B cell (primary cell): ENCODE measurements at regions not wholly inside any gene's neighbourhood (a gene's known extent, or its start where the extent isn't known, plus 50 kb on each side); places are given as distances from the start of the nearest gene placed in this dataset.

ENCODE experiments used
- ATAC-seq: fragments of 200-7000 bp; cut with Tn5 transposase; one replicate; pipeline ENCODE4 v1.10.0; 2021; ENCODE audit warnings: low read depth, mild to moderate bottlenecking, moderate number of reproducible peaks, moderate library complexity
- CTCF ChIA-PET: fragments of 350-600 bp; sonication (Branson Sonifier 250); formaldehyde crosslinking; loops from one replicate; lab custom pipeline; 2021; ENCODE audit warnings: antibody characterized with exemption, inconsistent platforms; lab: Charles Lee
- POLR2A ChIA-PET: fragments of 350-600 bp; sonication (Branson Sonifier 250); formaldehyde crosslinking; loops from one replicate; lab custom pipeline; 2021; ENCODE audit warnings: antibody characterized with exemption; lab: Charles Lee
- DNase-seq: peaks from one replicate; pipeline ENCODE4 v3.0.0; 2013
- H2AFZ ChIP-seq: 2 replicates; pipeline ENCODE4 v1.6.1; 2012; ENCODE audit warnings: mild to moderate bottlenecking, low read depth, low read length; ENCODE audit not compliant: insufficient read depth, poor library complexity, severe bottlenecking
- H3K27ac ChIP-seq, 2 donors: 1 replicate in 1 of 2; 2 replicates in 1 of 2; pipeline ENCODE4 v1.5.1; 2012 to 2013; ENCODE audit warnings: low read length in 2 of 2, mild to moderate bottlenecking in 2 of 2, moderate library complexity in 1 of 2
- H3K27me3 ChIP-seq, 4 experiments: fragments of 200-600 bp in 1 of 4; sonication (generic) in 1 of 4; replicated peaks in 1 of 4; 1 replicate in 2 of 4; 2 replicates in 2 of 4; pipeline versions ENCODE4 v1.6.1 to v1.7.0; 2013 to 2016; ENCODE audit warnings: low read length in 3 of 4, mild to moderate bottlenecking in 2 of 4, mixed read lengths in 1 of 4, moderate library complexity in 1 of 4; ENCODE audit not compliant: insufficient read depth in 4 of 4, control insufficient read depth in 3 of 4; ENCODE audit errors: control extremely low read depth in 1 of 4
- H3K36me3 ChIP-seq, 2 experiments: replicated peaks in 1 of 2; 1 replicate in 1 of 2; 2 replicates in 1 of 2; pipeline versions ENCODE4 v1.6.1 to v1.7.1; 2013; ENCODE audit warnings: low read length in 1 of 2; ENCODE audit not compliant: insufficient read depth in 2 of 2, control insufficient read depth in 1 of 2; ENCODE audit errors: control extremely low read depth in 1 of 2, extremely low read depth in 1 of 2
- H3K4me1 ChIP-seq, 2 donors: fragments of 200-600 bp in 1 of 2; sonication (generic) in 1 of 2; 1 replicate in 1 of 2; 2 replicates in 1 of 2; pipeline versions ENCODE4 v1.5.1 to v1.6.1; 2013 to 2017; ENCODE audit warnings: low read length in 2 of 2; ENCODE audit not compliant: control insufficient read depth in 2 of 2, insufficient read depth in 2 of 2
- H3K4me2 ChIP-seq: replicated peaks from 2 replicates; pipeline ENCODE3; 2012; ENCODE audit warnings: mild to moderate bottlenecking, low read depth, low read length; ENCODE audit not compliant: poor library complexity, severe bottlenecking
- H3K4me3 ChIP-seq, 5 experiments: fragments of 200-600 bp in 1 of 5; sonication (generic) in 1 of 5; 1 replicate in 3 of 5; 2 replicates in 2 of 5; pipeline versions ENCODE4 v1.5.1 to v1.7.0; 2011 to 2016; ENCODE audit warnings: low read length in 4 of 5, mild to moderate bottlenecking in 4 of 5, low read depth in 2 of 5, control low read depth in 1 of 5, moderate library complexity in 1 of 5; ENCODE audit not compliant: insufficient read depth in 1 of 5; ENCODE audit errors: control extremely low read depth in 1 of 5, extremely low read depth in 1 of 5
- H3K79me2 ChIP-seq: fragments of 200-600 bp; sonication (generic); one replicate; pipeline ENCODE4 v1.6.0; 2016; ENCODE audit warnings: low read length; ENCODE audit not compliant: control insufficient read depth, insufficient read depth
- H3K9ac ChIP-seq: fragments of 200-600 bp; sonication (generic); 2 replicates; pipeline ENCODE4 v1.6.1; 2017; ENCODE audit warnings: mild to moderate bottlenecking, low read length, moderate library complexity
- H3K9me3 ChIP-seq, 3 donors: one replicate each; pipeline versions ENCODE4 v1.6.1 to v1.7.1; 2013; ENCODE audit warnings: low read length in 2 of 3; ENCODE audit not compliant: control insufficient read depth in 2 of 3, insufficient read depth in 1 of 3; ENCODE audit errors: control extremely low read depth in 1 of 3
- H4K20me1 ChIP-seq: 2 replicates; pipeline ENCODE4 v1.6.0; 2012; ENCODE audit warnings: mild to moderate bottlenecking, low read length; ENCODE audit not compliant: insufficient read depth, control insufficient read depth, poor library complexity, severe bottlenecking
- H3K27ac Mint-ChIP-seq: one replicate; pipeline ENCODE4 v1.8.0; 2021; ENCODE audit warnings: mixed read lengths
- H3K27me3 Mint-ChIP-seq: one replicate; pipeline ENCODE4 v1.8.0; 2021; ENCODE audit warnings: mixed read lengths
- H3K4me1 Mint-ChIP-seq: one replicate; pipeline ENCODE4 v1.8.0; 2021; ENCODE audit warnings: mixed read lengths
- H3K4me3 Mint-ChIP-seq: one replicate; pipeline ENCODE4 v1.8.0; 2021; ENCODE audit warnings: mixed read lengths
- H3K9me3 Mint-ChIP-seq: one replicate; pipeline ENCODE4 v1.8.0; 2022; ENCODE audit warnings: mixed read lengths; ENCODE audit not compliant: insufficient read depth
- EZH2 ChIP-seq: IDR thresholded peaks from 2 replicates; pipeline ENCODE4 v1.6.1; 2012; ENCODE audit warnings: borderline replicate concordance, low read depth, mild to moderate bottlenecking, moderate library complexity, low read length; ENCODE audit not compliant: insufficient read depth, poor library complexity, severe bottlenecking
- WGBS: methylation state at CpG from one replicate; pipeline ENCODE4 v1.1.5; 2013; ENCODE audit warnings: missing lambda C conversion rate; ENCODE audit not compliant: insufficient coverage; 5-methylcytosine and 5-hydroxymethylcytosine counted together
- intact Hi-C: fragments of 100-400 bp; cut with micrococcal nuclease; formaldehyde crosslinking; loops from one replicate; pipeline ENCODE4 v1.10.0; 2022
- TF ChIP-seq, protein P1 (sequence below): fragments of 200-600 bp; IDR thresholded peaks from one replicate; pipeline ENCODE4 v1.8.0; 2022; ENCODE audit warnings: antibody characterized with exemption, mild to moderate bottlenecking

DNA sequence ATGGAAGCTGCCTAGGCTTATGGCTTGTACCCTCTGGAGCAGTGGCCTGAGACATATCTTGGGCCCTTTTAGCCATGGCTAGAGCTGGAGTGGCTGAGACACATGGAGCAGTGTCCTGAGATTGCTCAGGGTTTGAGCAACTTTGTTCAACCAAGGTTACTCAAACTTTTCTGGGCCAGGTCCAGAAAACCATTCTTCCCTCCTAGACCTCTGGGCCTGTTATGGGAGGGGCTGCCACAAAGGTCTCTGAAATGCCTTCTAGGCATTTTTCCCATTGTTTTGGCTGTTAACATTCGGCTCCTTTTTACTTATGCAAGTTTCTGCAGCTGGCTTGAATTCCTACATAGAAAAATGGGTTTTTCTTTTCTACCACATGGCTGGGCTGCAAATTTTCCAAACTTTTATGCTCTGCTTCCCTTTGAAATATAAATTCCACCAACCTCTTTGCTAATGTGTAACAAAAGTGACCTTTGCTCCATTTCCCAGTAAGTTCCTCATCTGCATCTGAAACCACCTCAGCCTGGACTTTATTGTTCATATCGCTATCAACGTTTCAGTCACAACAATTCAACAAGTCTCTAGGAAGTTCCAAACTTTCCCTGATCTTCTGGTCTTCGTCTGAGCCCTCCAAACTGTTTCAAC, 84.9 kb upstream of the MAP4K3 start:
- peaks cover 0 to 9% (median 8%) of the 10 kb centered on the region in 3 donors for H3K9me3 ChIP-seq
- peaks cover 0 to 2% (median 0%) of the 10 kb centered on the region in 4 experiments for H3K27me3 ChIP-seq
- Mint-ChIP-seq H3K9me3 (peaks cover 6% of the 10 kb centered on the region), H3K27me3 (no peaks in the 10 kb centered on the region), H3K4me1 (peaks cover 26% of the 10 kb centered on the region), H3K4me3 (no peak overlapping the region), H3K27ac (no peak overlapping the region)
- no peak overlapping the region for H2AFZ ChIP-seq
- no peak overlapping the region for H3K4me2 ChIP-seq
- no peaks in the 10 kb centered on the region for H3K79me2 ChIP-seq
- WGBS = 68% methylated on average over 4 of the region's 4 CpGs
- H3K4me1 ChIP-seq = peaks cover 23 to 24% of the 10 kb centered on the region in 2 donors
- H3K36me3 ChIP-seq = no peaks in the 10 kb centered on the region
- DNase-seq (no peak), ATAC-seq (no peak)
- no peak for TF ChIP-seq EZH2
- TF ChIP-seq, protein P1, sequence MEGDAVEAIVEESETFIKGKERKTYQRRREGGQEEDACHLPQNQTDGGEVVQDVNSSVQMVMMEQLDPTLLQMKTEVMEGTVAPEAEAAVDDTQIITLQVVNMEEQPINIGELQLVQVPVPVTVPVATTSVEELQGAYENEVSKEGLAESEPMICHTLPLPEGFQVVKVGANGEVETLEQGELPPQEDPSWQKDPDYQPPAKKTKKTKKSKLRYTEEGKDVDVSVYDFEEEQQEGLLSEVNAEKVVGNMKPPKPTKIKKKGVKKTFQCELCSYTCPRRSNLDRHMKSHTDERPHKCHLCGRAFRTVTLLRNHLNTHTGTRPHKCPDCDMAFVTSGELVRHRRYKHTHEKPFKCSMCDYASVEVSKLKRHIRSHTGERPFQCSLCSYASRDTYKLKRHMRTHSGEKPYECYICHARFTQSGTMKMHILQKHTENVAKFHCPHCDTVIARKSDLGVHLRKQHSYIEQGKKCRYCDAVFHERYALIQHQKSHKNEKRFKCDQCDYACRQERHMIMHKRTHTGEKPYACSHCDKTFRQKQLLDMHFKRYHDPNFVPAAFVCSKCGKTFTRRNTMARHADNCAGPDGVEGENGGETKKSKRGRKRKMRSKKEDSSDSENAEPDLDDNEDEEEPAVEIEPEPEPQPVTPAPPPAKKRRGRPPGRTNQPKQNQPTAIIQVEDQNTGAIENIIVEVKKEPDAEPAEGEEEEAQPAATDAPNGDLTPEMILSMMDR = no peak
- H4K20me1 ChIP-seq = no peaks in the 10 kb centered on the region
- intact Hi-C loops = no loop called here
- H3K9ac ChIP-seq = no peak overlapping the region
- POLR2A ChIA-PET = no interaction called here
- no peak overlapping the region for H3K27ac ChIP-seq
- H3K4me3 ChIP-seq = no peak overlapping the region
- CTCF ChIA-PET = interaction anchor here (1.0 to 1.8 kb wide), 2 partner anchors 10 to 120 kb away, joined by 3 to 9 read pairs; no protein-coding TSS in a partner anchor

DNA sequence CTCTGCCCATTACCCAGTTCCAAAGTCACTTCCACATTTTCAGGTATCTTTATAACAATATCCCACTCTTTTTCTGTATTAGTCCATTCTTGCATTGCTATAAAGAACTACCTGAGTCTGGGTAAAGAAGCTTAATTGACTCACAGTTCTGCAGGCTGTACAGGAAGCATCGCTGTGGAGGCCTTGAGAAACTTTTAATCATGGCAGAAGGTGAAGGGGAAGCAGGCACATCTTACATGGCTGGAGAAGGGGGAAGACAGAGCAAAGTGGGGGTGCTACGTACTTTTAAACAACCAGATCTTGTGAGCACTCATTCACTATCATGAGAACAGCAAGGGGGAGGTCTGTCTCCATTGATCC, 85.4 kb upstream of the MAP4K3 start:
- peaks cover 29% of the 10 kb centered on the region for H3K4me1 Mint-ChIP-seq
- Histone ChIP-seq H3K36me3 (no peaks in the 10 kb centered on the region), H3K27me3 (peaks cover 0 to 2% (median 0%) of the 10 kb centered on the region in 4 experiments), H3K4me3 (no peak overlapping the region), H3K9me3 (peaks cover 0 to 9% (median 8%) of the 10 kb centered on the region in 3 donors), H3K9ac (no peak overlapping the region), H3K4me1 (peaks cover 26% of the 10 kb centered on the region in 2 donors), H2AFZ (no peak overlapping the region), H3K27ac (no peak overlapping the region), H3K4me2 (no peak overlapping the region), H3K79me2 (no peaks in the 10 kb centered on the region), H4K20me1 (no peaks in the 10 kb centered on the region)
- ChIA-PET CTCF (interaction anchor here (1.0 to 1.8 kb wide), 2 partner anchors 10 to 120 kb away, joined by 3 to 9 read pairs; no protein-coding TSS in a partner anchor), POLR2A (no interaction called here)
- H3K27me3 Mint-ChIP-seq = no peaks in the 10 kb centered on the region
- H3K4me3 Mint-ChIP-seq = no peak overlapping the region
- TF ChIP-seq, protein P1 = no peak
- TF ChIP-seq EZH2 = no peak
- no peak for DNase-seq
- peaks cover 6% of the 10 kb centered on the region for H3K9me3 Mint-ChIP-seq
- intact Hi-C loops = no loop called here
- no peak overlapping the region for H3K27ac Mint-ChIP-seq
- whole genome bisulfite sequencing = 100% methylated on average over 1 of the region's 2 CpGs
- ATAC-seq = no peak
